T47D (cell line): ENCODE measurements at regions not wholly inside any gene's neighbourhood (a gene's known extent, or its start where the extent isn't known, plus 50 kb on each side); places are given as distances from the start of the nearest gene placed in this dataset.
"Not testable (repeated sequence)": the region's sequence is repeated elsewhere in the genome, so short reads cannot be mapped to it uniquely, and the experiment has no call there.

Experiments used
- DNase-seq, 2 experiments: peaks; one replicate each; pipeline versions ENCODE4 v3.0.0 to v3.0.0-alpha.2; 2011 to 2012; ENCODE audit warnings: low read depth in 1 of 2, low spot score in 1 of 2
- JUND ChIP-seq: IDR thresholded peaks from 2 replicates; pipeline ENCODE4 v1.6.1; 2012; ENCODE audit warnings: low read depth
- in situ Hi-C: cut with HindIII; loops from 2 replicates; pipeline ENCODE4 v1.10.0; 2016; ENCODE audit warnings: low sequenced_read_pairs, low pct_unique_long_range_greater_than_20kb

DNA sequence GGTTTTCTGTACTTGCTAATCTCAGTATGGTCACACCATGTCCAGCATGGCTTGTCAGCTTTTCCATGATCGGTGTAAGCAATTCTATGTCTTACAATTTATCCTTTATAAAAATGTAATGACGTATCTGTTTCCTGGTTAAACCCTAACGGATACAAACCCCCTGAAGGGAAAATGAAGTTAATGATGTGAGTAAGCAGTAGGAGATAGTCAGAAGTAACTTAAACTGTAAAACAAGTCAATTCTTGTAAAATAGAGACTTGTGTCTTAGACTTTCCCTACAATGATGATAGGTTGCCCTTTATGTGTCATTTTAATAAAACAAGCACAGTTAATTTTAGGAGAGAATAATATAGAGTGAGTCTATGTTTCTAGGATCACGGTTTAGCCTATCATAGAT is 1365.9 kb upstream of the SLC39A10 start:
- DNase-seq: no peak
- in situ Hi-C loops: no loop called here
- TF ChIP-seq JUND: no peak

GRCh38 chr2:194289712-194290346 is 1367.2 kb upstream of the SLC39A10 start:
- no peak for TF ChIP-seq JUND
- in situ Hi-C loops: no loop called here
- DNase-seq: no peak

- in situ Hi-C loops, DNase-seq: not testable (repeated sequence)
These were observed 1380.4 kb upstream of the SLC39A10 start for GRCh38 chr2:194276667-194277066.

DNA sequence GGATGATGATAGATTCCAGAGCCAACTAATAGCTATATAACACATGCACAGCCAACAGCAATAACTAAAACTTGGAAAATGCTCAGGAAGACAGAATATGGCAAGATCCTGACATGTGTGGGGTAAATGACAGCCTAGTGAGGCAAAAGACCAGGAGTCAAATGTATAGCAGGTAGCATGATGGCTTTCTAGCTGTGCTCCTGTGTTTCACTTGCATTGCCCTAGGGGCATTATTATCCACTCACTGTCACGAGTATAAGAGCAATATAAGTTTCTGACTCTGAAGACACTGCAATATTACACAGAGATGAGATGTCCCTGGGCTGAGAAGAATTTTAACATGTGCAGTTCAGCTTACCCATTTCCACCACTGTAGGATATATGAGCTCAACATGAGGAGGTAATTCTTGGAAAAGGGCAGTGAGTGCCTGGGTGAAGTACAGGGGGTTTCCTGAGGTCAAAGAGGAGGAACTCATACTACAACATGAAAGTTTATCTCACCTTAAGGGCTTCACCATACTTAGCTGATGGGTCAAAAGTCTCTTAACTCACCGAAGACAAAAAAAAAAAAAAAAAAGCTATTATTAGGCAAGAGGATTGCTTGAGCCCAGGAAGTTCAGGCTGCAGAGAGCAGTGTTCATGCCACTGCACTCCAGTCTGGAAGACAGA is 1385.6 kb upstream of the SLC39A10 start:
- no peak for DNase-seq
- in situ Hi-C loops: no loop called here
- no peak for TF ChIP-seq JUND

GRCh38 chr2:194270648-194271047 is 1386.4 kb upstream of the SLC39A10 start:
- TF ChIP-seq JUND: no peak
- no peak for DNase-seq
- in situ Hi-C loops: no loop called here

DNA sequence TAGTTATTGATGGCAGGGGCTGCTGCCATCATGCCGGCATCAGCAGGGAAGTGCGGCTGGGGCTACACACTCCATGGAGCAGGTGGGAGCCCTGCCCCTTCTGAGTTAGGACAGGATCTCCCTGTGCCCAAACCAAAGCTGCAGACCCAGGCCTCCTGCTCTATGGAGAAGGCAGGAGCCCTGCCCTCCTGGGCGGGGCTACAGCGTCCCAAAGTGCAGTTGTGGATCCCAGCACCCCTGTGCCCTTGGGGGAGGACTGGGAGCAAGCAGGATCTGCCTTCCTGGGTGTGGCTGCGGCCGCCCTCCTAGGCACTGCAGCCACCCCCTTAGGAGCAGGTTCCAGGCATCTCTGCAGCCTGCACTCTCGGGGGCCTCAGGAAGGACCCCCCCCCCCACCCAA is 1392.4 kb upstream of the SLC39A10 start:
- no peak for TF ChIP-seq JUND
- in situ Hi-C loops: no loop called here
- DNase-seq: no peak

- no peak for DNase-seq
- in situ Hi-C loops: no loop called here
- no peak for TF ChIP-seq JUND
These were observed 1396.8 kb upstream of the SLC39A10 start for GRCh38 chr2:194260185-194260584.

DNA sequence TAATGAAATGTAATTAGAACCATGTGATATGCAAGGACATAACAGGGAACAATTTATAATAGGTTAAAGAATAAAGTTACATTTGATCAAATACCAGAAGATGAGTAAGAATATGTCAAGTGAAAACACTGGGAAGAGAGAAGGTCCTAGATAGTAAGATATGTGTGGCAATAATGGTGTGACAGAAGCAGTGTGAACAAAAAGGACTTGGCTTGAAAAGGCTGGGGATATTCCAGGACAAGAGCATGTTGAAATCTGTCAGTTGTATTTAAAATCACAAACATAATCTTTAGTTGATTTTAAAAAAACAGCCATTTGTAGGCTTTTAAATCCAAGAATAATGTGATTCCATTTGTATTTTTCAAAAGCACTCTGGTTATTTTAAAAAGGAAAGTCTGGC is 1399.9 kb upstream of the SLC39A10 start:
- DNase-seq: no peak
- in situ Hi-C loops: no loop called here
- TF ChIP-seq JUND: no peak

GRCh38 chr2:194253528-194254259 is 1403.3 kb upstream of the SLC39A10 start:
- TF ChIP-seq JUND: no peak
- in situ Hi-C loops: no loop called here
- no peak for DNase-seq

- DNase-seq: no peak
- in situ Hi-C loops: no loop called here
- no peak for TF ChIP-seq JUND
These were observed 1404.9 kb upstream of the SLC39A10 start for GRCh38 chr2:194252127-194252526.

- TF ChIP-seq JUND: no peak
- in situ Hi-C loops: no loop called here
- DNase-seq: no peak
These were observed 1424.4 kb upstream of the SLC39A10 start for GRCh38 chr2:194232600-194232999.

DNA sequence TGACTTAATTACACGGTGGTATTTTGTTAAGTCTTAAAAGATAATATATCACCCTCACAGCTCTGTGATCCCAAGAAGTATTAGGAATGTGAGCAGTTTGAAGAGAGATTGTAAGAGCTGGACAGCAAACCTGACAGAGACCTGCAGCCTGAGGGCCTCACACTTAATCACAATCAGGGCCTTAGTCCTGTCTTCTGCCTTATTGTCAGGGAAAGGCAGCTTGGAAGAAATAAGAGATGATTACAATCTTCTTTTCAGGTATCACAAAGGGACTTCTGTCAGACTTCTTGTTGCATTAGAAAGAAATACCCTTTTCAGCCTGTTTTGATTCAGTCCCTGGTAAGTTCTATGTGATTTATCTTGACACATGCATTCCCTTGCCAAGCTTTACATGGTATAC is 1433.8 kb upstream of the SLC39A10 start:
- no peak for TF ChIP-seq JUND
- DNase-seq: no peak
- in situ Hi-C loops: no loop called here

GRCh38 chr2:194214192-194214591 is 1442.8 kb upstream of the SLC39A10 start:
- in situ Hi-C loops: no loop called here

More at GRCh38 chr2:194214192-194214591, 1442.8 kb upstream of the SLC39A10 start:
- DNase-seq: no peak
- TF ChIP-seq JUND: no peak
